Stimulated activated naive CD8-positive, alpha-beta T cell treated with anti-CD3 and anti-CD28 coated beads, Interleukin-15, Interleukin-2, amounts not matched to agents 100 U/mL and 50 U/mL, for 24 hours (primary cell): ENCODE measurements at regions not wholly inside any gene's neighbourhood (a gene's known extent, or its start where the extent isn't known, plus 50 kb on each side); places are given as distances from the start of the nearest gene placed in this dataset.
A peak's percentile ranks its signal among the peaks of the same experiment; 100 is the strongest.
"Not testable (repeated sequence)": the region's sequence is repeated elsewhere in the genome, so short reads cannot be mapped to it uniquely, and the experiment has no call there.

ENCODE experiments used
- ATAC-seq: fragments of 150-1000 bp; cut with Tn5 transposase; one replicate; pipeline ENCODE4 v1.10.0; 2021
- DNase-seq: peaks from one replicate; pipeline ENCODE4 v3.0.0; 2021

DNA sequence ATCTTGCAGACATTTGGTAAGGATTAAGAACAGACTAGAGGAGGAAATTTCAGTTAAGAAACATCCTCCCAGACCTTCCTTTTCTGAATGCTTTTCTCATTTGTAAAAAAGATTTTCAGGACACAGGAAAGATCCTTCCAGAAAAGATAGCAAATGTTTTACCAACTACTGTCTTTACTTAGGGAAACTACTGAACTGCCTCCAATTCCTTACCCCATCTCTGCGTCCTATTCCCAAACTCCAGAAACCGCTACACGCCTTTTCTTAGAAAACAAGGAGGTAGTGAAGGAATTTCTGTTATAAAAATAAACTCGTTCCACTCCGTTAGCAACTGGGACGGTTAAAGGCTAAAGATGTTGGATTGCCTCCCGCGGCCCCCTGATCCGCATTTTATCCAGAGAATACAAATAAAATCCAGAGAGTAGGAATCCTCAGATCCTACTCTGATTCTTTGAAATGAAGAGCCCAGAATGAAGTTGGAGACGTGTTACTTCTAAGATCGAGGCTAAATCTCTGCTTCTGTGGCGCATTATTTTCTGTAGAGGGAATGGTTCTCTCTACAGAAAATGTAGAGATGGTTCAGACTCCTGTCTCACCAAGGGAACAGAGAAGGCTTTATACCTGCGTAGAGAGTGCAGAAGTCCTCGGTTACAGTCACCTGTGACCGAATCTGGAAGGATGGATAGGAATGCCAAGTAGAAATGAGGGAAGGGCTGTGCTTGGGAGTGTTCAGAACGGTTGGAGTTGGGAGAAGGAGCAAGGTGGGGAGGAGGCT, 133.0 kb downstream of the GPX5 start:
- no peak for ATAC-seq
- no peak for DNase-seq

DNA sequence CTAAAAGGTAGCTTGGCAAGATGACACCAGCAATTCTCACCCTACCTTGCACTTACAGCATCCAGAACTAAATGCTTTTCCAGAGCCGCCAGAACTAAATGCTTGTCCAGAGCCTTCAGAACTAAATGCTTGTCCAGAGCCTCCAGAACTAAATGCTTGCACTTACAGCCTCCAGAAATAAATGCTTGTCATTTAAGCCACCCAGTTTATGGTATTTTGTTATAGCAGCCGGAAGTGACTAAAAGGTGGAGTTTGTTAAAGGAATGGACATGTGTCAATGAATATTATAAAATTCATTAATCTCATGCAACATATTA, 133.5 kb downstream of the GPX5 start:
- DNase-seq = no peak
- no peak for ATAC-seq

DNA sequence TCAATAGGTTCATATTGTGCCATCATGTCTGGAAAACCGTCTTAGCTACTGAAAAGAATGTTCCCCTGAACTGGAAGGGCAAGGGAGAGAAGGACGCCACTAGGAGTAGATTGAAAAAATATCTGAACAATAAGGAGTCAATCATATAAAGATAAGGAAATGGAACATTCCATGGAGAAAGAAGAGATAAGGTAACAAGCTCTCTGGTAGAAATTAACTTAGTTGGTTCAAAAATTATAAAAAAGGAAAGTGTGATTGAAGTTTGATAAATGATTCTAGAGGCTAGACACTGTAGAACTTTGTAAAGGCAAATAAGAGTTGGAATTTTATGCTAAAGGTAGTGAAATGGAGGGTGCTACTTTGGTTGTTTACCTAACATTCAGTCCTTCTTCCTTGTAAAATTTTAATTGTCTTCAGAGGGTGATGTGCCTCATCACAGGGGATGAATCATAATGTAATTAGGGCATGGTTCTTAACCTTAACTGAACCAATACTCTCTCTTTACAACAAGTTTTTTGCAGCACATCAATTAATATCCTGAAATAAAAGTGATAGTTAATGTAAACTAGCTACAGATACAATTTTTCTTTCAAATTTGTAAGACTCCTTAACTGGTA, 135.5 kb downstream of the GPX5 start:
- DNase-seq (no peak), ATAC-seq (no peak)

DNA sequence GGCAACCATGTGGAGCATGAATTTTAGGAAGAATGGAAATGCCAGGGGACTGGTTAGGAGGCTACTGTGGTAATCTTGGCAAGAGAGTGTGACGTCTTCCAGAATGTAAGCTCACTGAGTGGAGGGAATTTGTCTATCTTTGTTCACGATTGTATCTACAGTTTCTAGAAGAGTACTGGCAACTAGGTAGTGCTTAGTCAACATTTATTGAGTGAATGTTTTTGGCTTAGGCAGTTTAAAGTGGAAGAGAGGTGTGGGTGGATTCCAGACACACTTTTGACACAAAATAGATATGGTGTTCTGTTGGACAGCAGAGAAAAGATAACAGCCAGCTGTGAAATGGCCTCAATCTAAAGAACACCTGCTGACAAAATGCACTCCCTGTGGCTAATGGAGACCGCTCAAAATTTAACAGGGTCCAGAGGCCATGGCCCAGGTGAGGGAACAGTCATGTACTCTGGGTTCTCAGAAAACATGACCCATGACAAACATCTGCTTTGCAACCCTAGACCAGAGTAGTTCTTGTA, 139.3 kb downstream of the GPX5 start:
- DNase-seq = no peak
- ATAC-seq = no peak

DNA sequence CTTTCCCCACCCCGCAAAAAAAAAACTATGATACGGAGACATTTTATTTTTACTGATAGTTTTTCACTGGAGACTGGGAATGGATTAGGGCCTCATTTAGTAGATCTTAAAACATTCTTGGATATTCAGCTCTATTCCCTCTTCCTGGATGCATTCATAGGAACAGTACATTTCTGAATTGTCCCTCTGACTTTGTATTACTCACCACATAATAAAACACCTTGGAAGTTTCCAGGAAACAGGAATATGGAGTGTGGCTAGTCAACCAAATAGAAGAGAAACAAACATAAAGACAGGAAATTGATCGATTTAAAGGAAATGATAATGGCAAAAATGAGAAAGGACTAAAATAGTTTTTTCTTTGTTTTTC, 147.7 kb downstream of the GPX5 start:
- DNase-seq (no peak), ATAC-seq (no peak)

GRCh38 chr6:28673787-28674671, 148.3 kb downstream of the GPX5 start:
- ATAC-seq (peak; percentile 85), DNase-seq (peak; percentile 76)

GRCh38 chr6:28675600-28675999, 149.9 kb downstream of the GPX5 start:
- DNase-seq (no peak), ATAC-seq (no peak)

- DNase-seq (no peak), ATAC-seq (no peak)
Observed at GRCh38 chr6:28682542-28682941, 156.9 kb downstream of the GPX5 start.

DNA sequence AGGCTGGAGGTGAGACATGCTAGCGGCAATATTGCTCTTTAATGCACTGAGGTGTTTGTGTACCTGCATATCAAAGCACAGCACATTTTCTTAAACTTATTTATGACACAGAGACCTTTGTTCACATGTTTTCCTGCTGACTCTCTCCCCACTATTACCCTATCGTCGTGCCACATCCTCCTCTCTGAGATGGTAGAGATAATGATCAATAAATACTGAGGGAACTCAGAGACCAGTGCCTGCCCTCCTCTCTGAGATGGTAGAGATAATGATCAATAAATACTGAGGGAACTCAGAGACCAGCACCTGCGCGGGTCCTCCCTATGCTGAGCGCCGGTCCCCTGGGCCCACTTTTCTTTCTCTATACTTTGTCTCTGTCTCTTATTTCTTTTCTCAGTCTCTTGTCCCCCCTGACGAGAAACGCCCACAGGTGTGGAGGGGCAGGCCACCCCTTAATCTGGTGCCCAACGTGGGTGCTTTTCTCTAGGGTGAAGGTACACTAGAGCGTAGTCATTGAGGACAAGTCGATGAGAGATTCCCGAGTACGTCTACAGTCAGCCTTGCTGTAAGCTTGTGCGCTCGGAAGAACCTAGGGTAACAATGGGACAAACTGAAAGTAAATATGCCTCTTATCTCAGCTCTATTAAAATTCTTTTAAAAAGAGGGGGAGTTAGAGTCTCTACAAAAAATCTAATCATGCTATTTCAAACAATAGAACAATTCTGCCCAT, 157.4 kb downstream of the GPX5 start:
- ATAC-seq, DNase-seq: not testable (repeated sequence)

DNA sequence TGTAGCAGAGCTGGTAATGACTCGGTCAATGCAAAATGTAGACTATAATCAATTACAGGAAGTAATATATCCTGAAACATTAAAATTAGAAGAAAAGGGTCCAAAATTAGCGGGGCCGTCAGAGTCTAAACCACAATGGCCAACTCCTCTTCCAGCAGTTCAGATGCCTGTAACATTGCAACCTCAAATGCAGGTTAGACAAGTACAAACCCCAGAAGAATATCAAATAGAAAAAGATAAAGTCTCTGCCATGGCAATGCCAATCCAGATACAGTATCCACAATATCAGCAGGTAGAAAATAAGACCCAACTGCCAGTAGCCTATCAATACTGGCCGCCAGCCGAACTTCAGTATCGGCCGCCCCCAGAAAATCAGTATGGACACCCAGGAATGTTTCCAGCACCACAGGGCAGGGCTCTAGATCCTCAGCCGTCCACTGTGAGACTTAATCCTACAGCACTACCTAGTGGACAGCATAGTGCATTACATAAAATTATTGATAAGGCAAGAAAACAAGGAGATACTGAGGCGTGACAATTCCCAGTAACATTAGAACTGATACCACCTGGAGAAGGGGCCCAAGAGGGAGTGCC, 158.4 kb downstream of the GPX5 start:
- DNase-seq (no peak), ATAC-seq (no peak)

- ATAC-seq, DNase-seq: not testable (repeated sequence)
Observed at GRCh38 chr6:28685960-28686359, 160.3 kb downstream of the GPX5 start.

DNA sequence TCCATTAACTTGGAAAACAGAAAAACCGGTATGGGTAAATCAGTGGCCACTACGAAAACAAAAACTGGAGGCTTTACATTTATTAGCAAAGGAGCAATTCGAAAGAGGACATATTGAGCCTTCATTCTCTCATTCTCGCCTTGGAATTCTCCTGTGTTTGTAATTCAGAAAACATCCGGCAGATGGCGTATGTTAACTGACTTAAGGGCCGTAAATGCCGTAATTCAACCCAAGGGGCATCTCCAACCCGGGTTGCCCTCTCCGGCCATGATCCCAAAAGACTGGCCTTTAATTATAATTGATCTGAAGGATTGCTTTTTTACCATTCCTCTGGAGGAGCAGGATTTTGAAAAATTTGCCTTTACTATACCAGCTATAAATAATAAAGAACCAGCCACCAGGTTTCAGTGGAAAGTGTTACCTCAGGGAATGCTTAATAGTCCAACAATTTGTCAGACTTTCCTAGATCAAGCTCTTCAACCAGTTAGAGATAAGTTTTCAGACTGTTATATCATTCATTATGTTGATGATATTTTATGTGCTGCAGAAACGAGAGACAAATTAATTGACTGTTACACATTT, 160.9 kb downstream of the GPX5 start:
- DNase-seq = peak; percentile 55
- not testable (repeated sequence) for ATAC-seq

GRCh38 chr6:28687309-28687981, 161.8 kb downstream of the GPX5 start:
- DNase-seq, ATAC-seq: not testable (repeated sequence)

DNA sequence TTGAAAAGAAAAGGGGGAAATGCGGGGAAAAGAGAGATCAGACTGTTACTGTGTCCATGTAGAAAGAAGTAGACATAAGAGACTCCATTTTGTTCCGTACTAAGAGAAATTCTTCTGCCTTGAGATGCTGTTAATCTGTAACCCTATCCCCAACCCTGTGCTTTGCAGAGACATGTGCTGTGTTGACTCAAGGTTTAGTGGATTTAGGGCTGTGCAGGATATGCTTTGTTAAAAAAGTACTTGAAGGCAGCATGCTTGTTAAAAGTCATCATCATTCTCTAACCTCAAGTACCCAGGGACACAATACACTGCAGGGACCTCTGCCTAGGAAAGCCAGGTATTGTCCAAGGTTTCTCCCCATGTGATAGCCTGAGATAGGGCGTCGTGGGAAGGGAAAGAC, 166.3 kb downstream of the GPX5 start:
- DNase-seq, ATAC-seq: not testable (repeated sequence)

GRCh38 chr6:28693033-28693750, 167.5 kb downstream of the GPX5 start:
- DNase-seq = no peak

GRCh38 chr6:28693751-28694443, 168.2 kb downstream of the GPX5 start:
- ATAC-seq (no peak), DNase-seq (no peak)

More at GRCh38 chr6:28693033-28693750, 167.5 kb downstream of the GPX5 start:
- no peak for ATAC-seq

DNA sequence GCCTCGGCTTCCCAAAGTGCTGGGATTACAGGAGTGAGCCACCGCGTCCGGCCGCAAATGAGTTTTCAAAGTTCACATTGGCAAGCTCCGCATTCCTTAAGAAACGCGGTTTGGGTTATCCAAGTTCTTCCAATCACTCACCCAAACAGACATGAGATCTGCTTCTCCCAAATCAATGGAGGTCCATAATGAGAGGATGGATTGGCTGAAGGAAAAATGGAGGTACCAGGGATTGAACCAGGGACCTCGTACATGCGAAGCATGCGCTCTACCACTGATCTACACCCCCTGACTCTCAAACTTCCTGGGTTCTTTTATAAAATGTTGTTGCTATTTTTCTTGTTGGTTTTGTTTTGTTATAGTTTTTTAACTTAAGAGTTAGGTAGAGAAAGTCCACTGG, 170.0 kb downstream of the GPX5 start:
- no peak for DNase-seq

DNA sequence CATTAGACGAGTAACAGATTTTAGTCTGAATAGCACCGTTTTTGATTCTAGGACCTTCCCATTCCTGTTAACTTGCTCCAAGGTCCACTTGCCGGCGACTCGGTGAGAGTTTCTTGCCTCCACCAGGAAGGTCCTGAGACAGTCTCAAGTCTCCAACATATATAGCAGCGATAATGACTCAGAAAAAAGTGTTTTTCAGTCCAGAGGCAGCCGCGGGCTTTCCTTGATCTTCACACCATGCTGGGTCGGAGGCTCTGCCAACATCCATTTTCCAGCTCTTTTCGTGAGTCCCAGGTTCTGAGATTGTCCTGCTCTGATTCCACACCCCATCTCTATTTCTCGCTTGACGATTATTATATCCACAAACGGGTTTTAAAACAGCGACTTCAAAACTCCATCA, 170.5 kb downstream of the GPX5 start:
- DNase-seq = no peak
- no peak for ATAC-seq

More for the DNA sequence above, 170.0 kb downstream of the GPX5 start:
- ATAC-seq = no peak

DNA sequence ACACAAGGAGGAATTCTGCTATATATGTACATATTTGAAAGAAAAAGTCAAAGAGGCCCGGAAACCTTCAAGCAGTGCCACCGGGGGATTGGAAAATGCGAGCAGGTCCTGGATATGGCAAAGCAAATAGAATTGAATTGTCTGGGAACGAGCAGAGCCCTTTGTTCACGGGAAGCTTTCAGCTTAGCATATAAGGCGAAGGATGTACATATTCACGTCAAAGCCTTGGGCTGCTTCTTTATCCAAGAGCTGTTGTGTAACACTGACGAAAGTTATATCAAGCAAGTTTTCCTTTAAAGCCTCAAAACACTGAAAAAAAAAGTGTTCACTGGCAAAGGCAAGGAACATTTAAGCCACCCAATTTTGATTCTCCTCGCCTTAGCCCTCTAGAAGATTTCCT, 171.0 kb downstream of the GPX5 start:
- ATAC-seq (no peak), DNase-seq (no peak)
